Motor neuron (in vitro differentiated cells): ENCODE measurements at regions not wholly inside any gene's neighbourhood (a gene's known extent, or its start where the extent isn't known, plus 50 kb on each side); places are given as distances from the start of the nearest gene placed in this dataset.

ENCODE experiments used
- ATAC-seq, 8 experiments: fragments of 200-7000 bp; cut with Tn5 transposase; replicated peaks in 6 of 8; 2 replicates each; pipeline ENCODE4 v1.8.0; 2021; ENCODE audit warnings: mild to moderate bottlenecking in 8 of 8, moderate library complexity in 8 of 8
- H3K27ac ChIP-seq, 2 donors: fragments of 250-450 bp; sonication (Bioruptor Pico); 2 replicates each; pipeline ENCODE4 v1.9.0; 2021; ENCODE audit warnings: antibody characterized with exemption in 2 of 2, mild to moderate bottlenecking in 2 of 2, moderate library complexity in 1 of 2
- H3K4me1 ChIP-seq, 2 donors: fragments of 250-450 bp; sonication (Bioruptor Pico); replicated peaks in 1 of 2; 2 replicates each; pipeline ENCODE4 v1.6.1; 2021; ENCODE audit warnings: antibody characterized with exemption in 2 of 2, mild to moderate bottlenecking in 2 of 2, moderate library complexity in 1 of 2
- H3K4me3 ChIP-seq, 5 donors: fragments of 250-450 bp; sonication (Bioruptor Pico); 2 replicates each; pipeline ENCODE4 v1.9.0; 2021; ENCODE audit warnings: antibody characterized with exemption in 5 of 5, mild to moderate bottlenecking in 5 of 5, moderate library complexity in 4 of 5
- WGBS, 10 experiments: fragments of 450-650 bp; shearing (Covaris generic); methylation state at CpG; one replicate each; pipeline ENCODE4 v1.0.0; 2022; 5-methylcytosine and 5-hydroxymethylcytosine counted together
- in situ Hi-C, 9 experiments: fragments of 400-800 bp; cut with MboI; loops; one replicate each; pipeline ENCODE4 v1.15.0; 2021; ENCODE audit warnings: low sequenced_read_pairs in 9 of 9, low pct_unique_long_range_greater_than_20kb in 2 of 9; ENCODE audit not compliant: unreplicated experiment in 9 of 9

- in situ Hi-C loops = no loop called here
- H3K4me3 ChIP-seq = no peak overlapping the region
- H3K27ac ChIP-seq = no peak overlapping the region
- WGBS, 10 experiments = 5 to 97% (median 68%) methylated on average over 2 to 11 of the region's 11 CpGs
- no peaks in the 10 kb centered on the region for H3K4me1 ChIP-seq
- no peak for ATAC-seq
These were observed 115.4 kb upstream of the GNAO1 start for GRCh38 chr16:56075732-56076388.

- WGBS, 10 experiments = 14 to 100% (median 50%) methylated on average over 2 to 4 of the region's 4 CpGs; no CpG with 5 or more reads in 3 of the 10 experiments
- Histone ChIP-seq H3K27ac (no peak overlapping the region), H3K4me3 (no peak overlapping the region), H3K4me1 (no peaks in the 10 kb centered on the region)
- ATAC-seq = no peak
- in situ Hi-C loops = no loop called here
These were observed 117.8 kb upstream of the GNAO1 start for GRCh38 chr16:56073508-56073907.

- peaks cover 0 to 4% of the 10 kb centered on the region in 2 donors for H3K4me1 ChIP-seq
- 17 to 80% (median 50%) methylated on average over 1 to 2 of the region's 4 CpGs; no CpG with 5 or more reads in 6 of the 10 experiments for WGBS, 10 experiments
- in situ Hi-C loops = no loop called here
These were observed 119.2 kb upstream of the GNAO1 start for GRCh38 chr16:56072096-56072495.

GRCh38 chr16:56068816-56069215 is 122.5 kb upstream of the GNAO1 start:
- no peak for ATAC-seq
- Histone ChIP-seq H3K4me1 (peaks cover 0 to 13% of the 10 kb centered on the region in 2 donors), H3K4me3 (no peak overlapping the region), H3K27ac (no peak overlapping the region)
- in situ Hi-C loops = no loop called here
- 0 to 100% (median 70%) methylated on average over 1 to 3 of the region's 3 CpGs; no CpG with 5 or more reads in 1 of the 10 experiments for WGBS, 10 experiments

More at GRCh38 chr16:56072096-56072495, 119.2 kb upstream of the GNAO1 start:
- no peak for ATAC-seq
- H3K27ac ChIP-seq = no peak overlapping the region
- H3K4me3 ChIP-seq = no peak overlapping the region

- Histone ChIP-seq H3K4me1 (peaks cover 0 to 13% of the 10 kb centered on the region in 2 donors), H3K27ac (no peak overlapping the region), H3K4me3 (no peak overlapping the region)
- no peak for ATAC-seq
- in situ Hi-C loops = no loop called here
- 40 to 100% (median 75%) methylated on average over 1 to 2 of the region's 2 CpGs; no CpG with 5 or more reads in 4 of the 10 experiments for whole genome bisulfite sequencing, 10 experiments
These were observed 123.0 kb upstream of the GNAO1 start for GRCh38 chr16:56068314-56068713.

- Histone ChIP-seq H3K4me3 (no peak overlapping the region), H3K27ac (no peak overlapping the region), H3K4me1 (peaks cover 0 to 13% of the 10 kb centered on the region in 2 donors)
- ATAC-seq = peak in 2 of 8 experiments; percentile 15 to 29
- in situ Hi-C loops = no loop called here
These were observed 123.9 kb upstream of the GNAO1 start for GRCh38 chr16:56067406-56067805.

- Histone ChIP-seq H3K27ac (no peak overlapping the region), H3K4me3 (no peak overlapping the region), H3K4me1 (peaks cover 0 to 13% of the 10 kb centered on the region in 2 donors)
- ATAC-seq = peak in 1 of 8 experiments; percentile 20
- in situ Hi-C loops = no loop called here
These were observed 124.7 kb upstream of the GNAO1 start for GRCh38 chr16:56066617-56067016.

- no peak overlapping the region for H3K4me3 ChIP-seq
- no peak for ATAC-seq
- H3K27ac ChIP-seq = no peak overlapping the region
- in situ Hi-C loops = no loop called here
- H3K4me1 ChIP-seq = peaks cover 0 to 13% of the 10 kb centered on the region in 2 donors
These were observed 128.2 kb upstream of the GNAO1 start for GRCh38 chr16:56063111-56063510.

- Histone ChIP-seq H3K4me1 (no peaks in the 10 kb centered on the region), H3K27ac (no peak overlapping the region), H3K4me3 (no peak overlapping the region)
- ATAC-seq = no peak
- in situ Hi-C loops = no loop called here
- WGBS, 10 experiments = 0 to 100% (median 43%) methylated on average over 1 of the region's 1 CpG; no CpG with 5 or more reads in 3 of the 10 experiments
These were observed 134.1 kb upstream of the GNAO1 start for GRCh38 chr16:56057151-56057550.

- no peak overlapping the region for H3K27ac ChIP-seq
These were observed 140.4 kb upstream of the GNAO1 start for GRCh38 chr16:56050916-56051315.

GRCh38 chr16:56048425-56049105 is 142.7 kb upstream of the GNAO1 start:
- Histone ChIP-seq H3K4me1 (no peaks in the 10 kb centered on the region), H3K27ac (no peak overlapping the region), H3K4me3 (no peak overlapping the region)
- in situ Hi-C loops = loop anchor here in 3 of 9 experiments (25.0 kb wide), 1 partner anchor 264 kb away; no protein-coding TSS in a partner anchor
- ATAC-seq = no peak
- WGBS, 10 experiments = 22 to 100% (median 84%) methylated on average over 2 to 6 of the region's 6 CpGs

More at GRCh38 chr16:56050916-56051315, 140.4 kb upstream of the GNAO1 start:
- ATAC-seq = no peak
- Histone ChIP-seq H3K4me3 (no peak overlapping the region), H3K4me1 (no peaks in the 10 kb centered on the region)
- 79 to 100% (median 93%) methylated on average over 1 to 4 of the region's 4 CpGs; no CpG with 5 or more reads in 2 of the 10 experiments for WGBS, 10 experiments
- in situ Hi-C loops = no loop called here

GRCh38 chr16:56047307-56048234 is 143.7 kb upstream of the GNAO1 start:
- Histone ChIP-seq H3K27ac (no peak overlapping the region), H3K4me1 (no peaks in the 10 kb centered on the region), H3K4me3 (no peak overlapping the region)
- in situ Hi-C loops = loop anchor here in 3 of 9 experiments (25.0 kb wide), 1 partner anchor 265 kb away; no protein-coding TSS in a partner anchor
- ATAC-seq = peak in 3 of 8 experiments; percentile 45 to 73 (median 71)
- WGBS, 10 experiments = 0 to 100% (median 37%) methylated on average over 1 to 4 of the region's 4 CpGs; no CpG with 5 or more reads in 1 of the 10 experiments

- Histone ChIP-seq H3K4me3 (no peak overlapping the region), H3K4me1 (no peaks in the 10 kb centered on the region), H3K27ac (no peak overlapping the region)
- ATAC-seq = no peak
- in situ Hi-C loops = loop anchor here in 3 of 9 experiments (25.0 kb wide), 1 partner anchor 270 kb away; no protein-coding TSS in a partner anchor
- 0 to 100% (median 68%) methylated on average over 1 to 4 of the region's 4 CpGs; no CpG with 5 or more reads in 3 of the 10 experiments for WGBS, 10 experiments
These were observed 148.9 kb upstream of the GNAO1 start for GRCh38 chr16:56042416-56042815.
